NOMO-1 treated with dmso at 0.1 percent for 144 hours (cell line): ENCODE measurements at regions not wholly inside any gene's neighbourhood (a gene's known extent, or its start where the extent isn't known, plus 50 kb on each side); places are given as distances from the start of the nearest gene placed in this dataset.

ENCODE experiments used
- DNase-seq: peaks from one replicate; lab custom pipeline; 2025; ENCODE audit not compliant: unreplicated experiment; lab: John Stamatoyannopoulos, UW

DNA sequence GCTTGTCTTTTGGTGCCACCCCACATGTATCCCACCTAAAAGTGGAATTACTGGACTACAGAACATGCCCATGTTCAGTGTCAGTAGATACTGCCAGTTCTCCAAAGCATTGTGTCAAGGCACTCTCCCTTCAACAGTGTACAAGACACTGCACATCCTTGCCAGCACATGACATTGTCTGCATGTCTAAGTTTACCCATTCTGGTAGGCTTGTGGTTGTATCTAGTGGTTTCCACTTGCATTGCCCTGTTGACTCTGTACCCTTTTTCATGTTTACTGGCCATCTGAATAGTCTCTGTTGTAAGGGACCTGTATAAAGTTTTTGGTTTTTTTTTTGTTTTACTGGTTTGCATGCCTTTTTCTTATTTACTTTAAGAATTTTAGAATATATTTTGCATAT lies 222.4 kb upstream of the CNR1 start:
- DNase-seq: no peak

DNA sequence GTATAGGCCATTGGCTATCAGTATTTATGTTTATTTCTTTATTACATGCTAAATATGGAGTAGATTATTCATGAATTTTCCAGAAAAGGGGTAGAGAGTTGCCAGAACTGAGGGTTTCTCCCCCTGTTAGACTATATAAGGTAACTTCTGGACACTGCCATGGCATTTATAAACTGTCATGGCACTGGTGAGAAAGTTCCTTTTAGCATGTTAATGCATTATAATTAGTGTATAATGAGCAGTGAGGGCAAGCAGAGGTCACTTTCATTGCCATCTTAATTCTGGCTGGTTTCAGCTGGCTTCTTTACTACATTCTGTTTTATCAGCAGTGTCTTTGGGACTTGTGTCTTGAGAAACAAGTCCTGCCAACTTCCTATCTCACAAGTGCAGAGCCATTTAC lies 220.0 kb upstream of the CNR1 start:
- DNase-seq: no peak

DNA sequence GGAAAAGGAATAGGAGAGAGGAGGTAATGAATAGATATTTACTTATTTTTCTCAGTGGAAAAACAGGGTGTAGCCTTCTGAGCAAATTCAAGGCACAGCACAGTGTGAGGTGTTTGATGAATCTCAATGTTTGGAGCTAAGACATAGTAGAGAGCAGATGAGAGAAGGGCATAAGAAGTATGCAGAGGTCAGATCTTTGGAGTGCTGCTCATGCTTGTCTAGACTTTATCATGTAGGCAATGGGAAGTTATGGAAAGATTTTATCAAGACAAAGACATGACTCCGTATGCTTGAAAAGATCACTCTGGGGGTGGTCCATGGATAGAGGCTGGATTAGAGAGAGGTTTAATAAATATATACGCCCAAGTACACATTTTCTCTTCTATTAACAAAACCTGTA lies 217.0 kb upstream of the CNR1 start:
- no peak for DNase-seq

DNA sequence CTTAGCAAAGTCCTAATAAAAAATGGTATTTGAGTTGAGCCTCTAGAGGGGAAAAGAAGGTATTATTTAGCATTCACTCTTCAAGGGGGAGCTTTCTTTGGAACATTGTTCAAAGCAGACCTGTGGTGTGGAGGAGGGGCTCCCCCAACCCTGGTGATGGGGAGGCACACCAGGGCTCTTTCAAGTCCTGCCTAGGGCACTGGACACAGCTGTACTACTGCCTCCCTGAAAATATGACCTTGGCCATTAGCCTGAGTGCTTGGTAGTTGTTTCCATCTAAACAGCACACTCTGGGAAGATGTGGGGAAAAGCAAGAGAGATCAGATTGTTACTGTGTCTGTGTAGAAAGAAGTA lies 215.1 kb upstream of the CNR1 start:
- no peak for DNase-seq

DNA sequence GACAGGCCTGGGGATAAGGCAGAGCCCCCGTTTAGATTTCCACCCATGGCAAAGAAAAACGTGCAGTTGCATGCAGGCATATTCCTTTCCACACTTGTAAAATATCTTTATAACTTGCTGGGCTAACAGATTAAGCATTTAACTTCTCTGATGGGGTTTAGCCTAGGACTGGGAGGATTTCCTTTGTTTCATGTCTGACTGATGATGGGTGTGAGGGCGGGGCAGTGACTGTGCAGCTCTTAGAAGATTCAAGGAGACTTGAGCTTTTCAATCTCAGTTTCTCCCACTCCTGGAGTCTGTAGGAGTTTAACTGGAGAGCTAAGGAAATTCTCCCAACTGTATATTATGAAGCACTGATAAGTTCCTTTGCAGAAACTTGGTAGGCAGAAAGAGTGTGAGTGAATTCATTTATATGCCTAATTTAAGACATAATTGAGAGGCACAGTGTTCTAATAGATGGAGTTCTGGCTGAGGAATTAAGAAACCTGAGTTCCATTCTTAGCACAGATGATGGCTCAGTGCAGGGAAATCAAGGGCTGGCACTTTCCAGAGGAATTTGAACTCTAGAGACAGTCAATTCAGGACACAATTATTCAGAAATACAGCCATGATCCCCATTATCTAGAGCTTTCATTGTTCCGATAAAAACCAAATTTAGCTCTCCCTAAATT lies 214.6 kb upstream of the CNR1 start:
- no peak for DNase-seq

DNA sequence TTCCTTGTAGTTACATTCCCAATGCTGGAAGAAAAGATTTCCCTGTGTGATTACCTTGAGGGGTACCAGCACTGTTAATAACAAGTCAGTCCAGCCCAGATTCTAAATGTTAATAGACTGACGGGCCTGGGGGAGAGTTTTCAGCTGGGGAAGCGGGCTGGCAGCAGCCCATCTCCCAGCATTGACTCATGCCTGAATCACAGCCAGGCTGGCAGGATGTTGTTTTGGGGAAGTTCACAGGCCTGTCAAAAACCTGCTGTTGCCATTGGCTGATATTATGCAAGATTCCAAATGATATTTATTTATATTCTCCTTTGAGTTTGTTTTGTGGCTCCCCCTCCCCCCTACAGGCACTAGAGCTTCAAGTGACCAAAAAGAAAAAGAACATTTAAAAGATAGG lies 213.9 kb upstream of the CNR1 start:
- peak; percentile 36 for DNase-seq

DNA sequence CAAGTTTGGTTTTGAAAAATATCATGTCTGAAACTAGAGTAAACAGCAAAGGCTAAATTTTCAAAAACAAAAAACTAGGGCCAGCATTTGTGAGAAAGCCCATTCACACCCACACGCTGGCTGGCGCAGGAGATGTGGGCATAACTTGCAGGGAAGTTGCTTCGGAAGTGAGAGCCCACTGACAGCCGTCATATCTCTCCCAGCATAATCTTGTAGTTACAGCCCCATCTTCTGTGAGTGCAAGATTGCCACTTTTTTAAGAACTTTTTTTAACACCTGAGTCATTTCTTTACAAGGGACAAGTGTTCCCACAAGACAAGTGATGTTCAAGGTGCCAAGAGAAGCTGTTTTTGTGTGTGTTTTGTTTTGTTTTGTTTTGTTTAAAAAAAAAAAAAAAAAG lies 212.5 kb upstream of the CNR1 start:
- DNase-seq: no peak

DNA sequence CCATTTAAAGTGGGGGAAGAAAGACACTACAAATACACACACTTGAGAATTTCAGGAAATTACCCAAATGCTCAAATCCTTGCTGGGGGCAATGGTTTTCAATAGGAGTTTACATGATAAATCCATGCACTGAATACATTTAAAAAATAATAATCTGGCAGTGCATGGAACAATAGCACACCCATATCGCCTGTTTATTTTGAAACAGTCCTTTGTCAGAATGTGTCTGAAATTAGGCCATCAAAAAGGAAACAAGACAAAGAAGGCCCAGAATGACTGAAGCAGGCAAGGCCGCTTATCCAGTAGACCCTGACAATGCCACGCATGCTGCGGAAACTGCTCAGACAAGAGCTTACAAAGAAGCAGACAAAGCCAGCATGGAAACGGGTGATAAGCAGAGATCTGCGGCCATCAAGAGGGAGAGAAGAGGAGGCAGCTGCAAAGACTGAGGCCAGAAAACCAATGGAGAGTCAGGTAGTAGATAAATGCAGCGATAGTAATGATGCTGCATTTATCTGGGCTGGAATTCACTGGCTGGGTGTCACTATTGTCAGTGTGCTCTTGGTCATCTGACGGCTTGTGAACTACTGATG lies 211.9 kb upstream of the CNR1 start:
- no peak for DNase-seq

DNA sequence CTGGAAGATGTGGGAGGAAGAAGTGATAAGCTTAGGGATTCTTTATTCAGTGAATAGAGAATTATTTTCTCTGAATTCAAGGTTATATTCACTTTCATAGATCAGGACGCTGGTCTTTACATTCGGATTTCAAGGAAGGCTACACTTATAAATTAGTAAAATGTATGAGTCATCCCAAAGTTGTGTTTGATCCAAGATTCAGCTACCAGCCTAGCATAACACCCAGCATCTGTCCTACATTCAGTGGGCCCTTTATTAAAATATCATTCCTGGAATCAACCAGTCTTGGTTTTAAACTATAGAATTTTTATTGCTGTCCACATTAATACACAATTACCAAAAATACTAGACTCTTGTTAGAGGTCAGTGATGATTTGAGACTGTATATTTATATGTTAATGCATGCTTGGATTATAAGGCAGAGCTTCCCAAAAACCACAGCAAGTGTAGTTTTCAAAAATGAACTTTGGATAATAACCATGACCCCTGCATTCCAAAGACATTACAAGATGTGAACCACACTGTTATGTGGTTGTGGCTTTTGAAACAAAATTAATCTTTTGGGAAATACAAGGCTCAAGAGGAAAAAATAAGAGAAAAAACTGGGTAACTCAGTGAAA lies 210.7 kb upstream of the CNR1 start:
- no peak for DNase-seq

DNA sequence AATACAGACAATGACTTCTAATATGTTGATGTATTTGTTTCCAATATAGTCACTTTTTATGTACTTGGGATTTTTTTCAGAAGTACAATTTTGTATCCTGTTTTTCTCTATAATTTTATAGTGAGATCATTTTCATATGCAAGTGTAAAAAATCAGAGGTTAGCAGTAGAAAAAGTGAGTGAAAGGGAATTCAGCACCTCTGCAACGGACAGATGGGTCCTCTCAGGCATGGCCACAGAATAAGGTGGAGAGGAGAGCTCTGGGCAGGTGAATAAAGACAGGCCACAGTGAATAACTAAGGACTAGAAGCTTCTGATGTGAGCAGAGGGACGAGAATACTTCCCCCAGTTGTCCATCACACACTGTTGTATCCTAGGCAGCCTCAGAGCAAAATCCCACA lies 210.1 kb upstream of the CNR1 start:
- DNase-seq: no peak

DNA sequence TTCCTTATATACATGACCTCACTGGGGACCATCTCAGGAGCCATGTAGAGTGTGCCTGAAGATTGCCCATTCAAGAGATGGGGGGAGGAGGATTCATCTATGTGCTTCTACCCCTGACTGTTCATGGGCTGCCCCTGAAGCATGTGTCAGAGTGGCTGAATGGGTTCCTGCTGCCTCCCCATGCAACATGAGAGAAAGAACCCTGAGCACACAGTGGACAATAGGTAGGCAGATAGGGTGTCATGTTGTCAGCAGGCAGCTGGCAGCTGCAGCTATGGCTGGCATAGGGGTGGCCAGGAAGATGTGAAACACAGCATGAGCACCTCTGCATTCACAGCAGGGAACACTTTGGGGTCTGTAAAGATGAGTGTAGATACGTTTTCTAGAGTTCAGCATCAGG lies 208.4 kb upstream of the CNR1 start:
- DNase-seq: no peak

DNA sequence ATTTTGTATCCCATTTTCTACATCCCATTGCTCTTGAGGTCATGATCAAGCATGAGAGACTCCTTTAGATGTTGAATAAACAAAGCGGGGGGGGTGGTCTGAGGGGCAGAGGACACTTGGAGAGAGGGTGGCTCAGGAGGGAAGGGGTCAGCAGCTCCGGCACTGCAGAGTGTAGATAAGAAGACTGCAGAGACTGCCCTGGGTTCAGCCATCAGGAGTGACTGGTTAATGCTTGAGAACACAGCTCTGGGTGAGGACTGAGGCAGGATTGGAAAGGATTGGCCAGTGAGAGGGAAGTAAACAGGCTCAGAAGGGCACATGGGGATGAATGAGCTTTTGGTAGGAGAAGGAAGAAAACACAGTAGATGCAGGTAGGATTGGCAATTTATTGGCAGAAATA lies 205.3 kb upstream of the CNR1 start:
- DNase-seq: no peak

DNA sequence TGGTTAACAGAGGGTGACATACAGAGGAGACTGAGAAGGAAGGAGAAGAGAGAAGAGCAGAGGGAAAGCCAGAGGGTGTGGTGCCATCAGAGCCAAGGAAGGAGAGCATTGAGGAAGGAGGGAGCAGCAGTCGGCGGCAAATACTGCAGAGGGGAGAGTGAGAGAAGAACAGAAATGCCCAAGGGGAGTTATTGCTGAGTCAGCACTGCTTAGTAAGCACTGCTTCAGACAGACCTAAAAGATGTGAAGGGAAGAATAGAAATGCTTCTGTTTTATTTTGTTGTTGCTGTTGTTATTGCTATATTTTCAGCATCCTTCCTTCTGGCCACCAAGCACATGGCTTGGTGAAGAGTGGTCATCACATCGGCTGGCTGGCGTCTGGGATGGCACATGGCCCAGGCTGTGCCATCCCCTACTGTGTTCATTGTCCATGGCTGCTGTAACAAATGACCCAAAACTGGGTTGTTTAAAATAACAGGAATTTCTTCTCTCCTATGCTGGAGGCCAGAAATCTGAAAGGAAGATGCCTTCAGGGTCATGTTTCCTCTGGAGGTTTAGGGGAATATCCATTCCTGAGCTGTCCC lies 204.1 kb upstream of the CNR1 start:
- no peak for DNase-seq

DNA sequence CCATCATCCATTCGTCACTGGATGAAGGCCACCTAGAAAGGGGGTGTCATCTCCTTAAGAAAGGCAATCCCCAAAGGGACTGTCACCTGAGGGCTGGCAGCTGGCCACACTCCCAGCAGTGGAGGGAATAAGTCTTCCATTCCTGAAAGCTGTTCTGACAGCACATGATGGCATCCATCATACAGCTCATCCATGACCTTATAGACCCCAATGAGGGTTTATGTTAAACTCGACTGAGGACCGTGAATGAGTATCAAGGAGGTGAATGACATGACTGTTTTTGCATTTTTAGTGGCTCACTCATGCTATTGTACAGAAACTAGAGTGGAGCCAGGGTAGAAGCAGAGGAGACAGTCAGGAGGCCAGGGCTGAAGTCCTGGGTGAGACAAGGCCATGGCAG lies 203.1 kb upstream of the CNR1 start:
- DNase-seq: no peak

DNA sequence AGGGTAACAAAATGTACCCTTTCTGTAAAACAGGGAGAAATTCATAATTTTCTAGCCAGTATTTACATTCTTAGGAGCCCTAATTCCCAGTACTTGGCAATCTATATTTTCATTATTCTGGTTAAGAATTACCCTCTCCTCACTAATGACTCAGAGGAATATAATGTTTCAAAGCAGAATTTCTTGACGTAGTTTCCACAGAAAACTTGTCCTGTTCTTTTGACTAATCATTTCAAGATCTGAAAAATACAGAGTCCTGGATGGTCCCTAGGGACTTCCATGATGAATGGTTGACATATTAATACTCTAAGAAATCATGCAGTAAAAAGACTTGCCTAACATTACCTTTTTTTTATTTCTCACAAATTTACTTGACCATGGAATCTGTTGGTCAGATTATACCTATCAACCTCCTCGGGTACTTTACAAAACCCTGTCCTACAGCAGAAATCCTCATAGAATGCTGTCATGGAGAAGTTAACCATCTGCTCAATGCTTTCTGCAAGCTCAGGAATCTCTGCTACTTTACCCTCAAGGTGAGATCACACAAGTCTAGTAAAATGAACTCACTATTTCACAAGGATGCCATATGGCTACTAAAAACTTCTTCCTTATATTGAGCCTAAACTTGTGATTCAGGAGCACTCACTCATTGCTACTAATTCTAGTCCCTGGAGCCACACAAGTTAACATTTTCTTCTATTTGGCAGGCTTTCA lies 202.1 kb upstream of the CNR1 start:
- DNase-seq: no peak

DNA sequence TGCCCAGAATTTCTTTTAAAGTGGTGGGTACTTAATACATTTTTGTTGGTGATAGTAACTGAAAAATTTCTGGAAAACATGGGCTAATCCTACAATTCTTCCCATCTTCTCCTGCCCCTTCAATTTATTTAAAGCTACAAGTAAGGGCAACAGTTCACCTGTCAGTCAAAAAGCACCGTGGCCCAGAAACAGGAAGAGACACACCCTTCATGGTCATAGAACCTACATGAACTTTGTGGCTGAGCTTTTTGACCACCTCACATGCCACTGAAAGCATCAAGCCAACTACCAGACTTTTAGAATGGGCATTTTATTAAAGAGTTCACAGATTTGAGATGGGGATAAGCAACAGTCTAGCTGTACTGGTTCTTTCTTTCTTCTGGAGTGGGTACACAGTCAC lies 201.1 kb upstream of the CNR1 start:
- no peak for DNase-seq

DNA sequence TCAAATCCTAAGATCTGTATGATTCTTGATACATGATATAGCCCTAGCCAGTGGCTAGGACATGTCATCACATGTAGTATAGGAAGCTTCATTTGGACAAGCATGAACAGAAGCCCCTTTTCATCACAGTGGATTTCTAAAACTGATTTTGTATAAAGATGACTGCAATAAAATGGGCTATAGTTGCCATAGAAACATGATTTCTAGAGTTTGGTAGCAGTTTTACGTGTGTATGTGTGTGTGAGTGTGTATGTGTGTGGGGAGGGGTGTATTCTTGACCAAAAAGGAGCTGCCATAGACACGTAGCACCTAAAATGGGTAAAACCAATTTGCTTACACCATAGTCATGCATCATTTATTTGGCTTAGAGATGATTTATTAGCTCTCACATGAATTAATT lies 200.5 kb upstream of the CNR1 start:
- DNase-seq: no peak

DNA sequence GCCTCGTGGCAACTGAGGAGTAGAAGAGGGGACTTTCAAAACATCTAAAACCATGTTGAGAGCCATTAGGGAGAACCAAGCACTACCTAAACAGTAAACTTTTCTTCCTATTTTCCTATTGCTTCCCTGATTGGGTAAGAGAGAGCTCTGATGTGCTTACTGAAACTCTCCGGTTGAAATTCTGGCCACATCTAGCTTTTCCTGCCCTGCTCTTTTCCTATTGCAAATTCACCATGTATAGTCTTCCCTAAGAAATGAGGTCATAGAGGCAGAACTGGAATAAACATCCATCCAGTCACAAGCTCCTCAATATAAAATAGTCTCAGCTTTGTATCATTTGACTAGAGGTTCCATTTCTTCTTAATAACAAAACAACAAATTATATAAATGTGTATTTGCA lies 199.5 kb upstream of the CNR1 start:
- no peak for DNase-seq

DNA sequence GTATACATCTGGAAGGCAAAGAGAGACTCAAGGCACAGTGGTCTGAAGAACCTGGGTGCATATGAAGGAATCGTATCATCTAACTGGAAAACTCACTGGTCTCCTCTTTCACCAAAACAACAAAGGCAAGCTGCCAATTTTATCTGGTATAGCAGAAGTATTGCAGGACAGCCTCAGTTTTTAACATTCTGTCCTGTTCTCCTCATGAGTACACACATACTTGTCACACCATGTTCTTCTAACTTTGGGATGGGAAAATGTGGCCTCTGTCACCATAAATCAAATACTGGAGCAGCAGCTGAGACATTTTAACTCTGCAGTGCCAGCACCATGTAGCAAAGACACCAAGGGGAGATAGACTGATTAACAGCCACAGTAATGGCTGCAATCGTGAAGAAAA lies 199.1 kb upstream of the CNR1 start:
- DNase-seq: no peak

DNA sequence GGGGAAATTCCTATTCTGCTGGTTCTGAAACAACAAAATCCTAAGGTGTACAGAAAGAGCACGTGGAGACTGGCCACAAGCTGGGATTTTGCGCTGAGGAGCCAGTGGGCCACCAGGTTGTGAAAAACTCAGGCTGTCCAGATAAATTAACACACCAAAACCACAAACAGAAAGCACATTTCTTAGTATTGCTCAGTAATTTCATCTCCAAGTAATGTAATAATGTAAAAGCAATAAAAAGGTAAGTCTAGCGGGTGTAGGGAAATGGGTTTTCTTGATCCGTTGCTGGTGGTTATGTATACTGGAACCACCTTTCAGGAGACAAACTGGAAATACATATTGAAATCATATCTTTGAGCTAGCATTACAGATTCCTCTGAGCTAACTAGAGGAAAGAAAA lies 195.6 kb upstream of the CNR1 start:
- no peak for DNase-seq

DNA sequence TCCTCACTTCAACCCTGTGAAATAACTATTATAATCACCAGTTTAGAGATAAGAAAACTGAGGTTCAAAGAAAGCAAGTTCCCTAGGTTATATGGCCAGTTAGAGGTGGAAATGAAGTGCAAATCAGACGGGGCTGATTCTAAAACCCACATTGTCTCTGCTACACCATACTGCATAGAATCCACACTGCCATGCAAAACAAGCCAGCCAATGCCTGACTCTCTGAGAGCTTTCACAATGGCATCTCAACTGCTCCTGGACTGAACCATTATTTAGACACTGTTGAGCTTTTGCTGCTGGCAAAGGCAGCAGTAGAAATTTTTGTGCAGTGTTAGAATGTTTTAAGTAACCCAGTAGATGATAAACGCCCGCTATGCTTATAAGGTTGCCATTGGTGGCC lies 195.2 kb upstream of the CNR1 start:
- no peak for DNase-seq

DNA sequence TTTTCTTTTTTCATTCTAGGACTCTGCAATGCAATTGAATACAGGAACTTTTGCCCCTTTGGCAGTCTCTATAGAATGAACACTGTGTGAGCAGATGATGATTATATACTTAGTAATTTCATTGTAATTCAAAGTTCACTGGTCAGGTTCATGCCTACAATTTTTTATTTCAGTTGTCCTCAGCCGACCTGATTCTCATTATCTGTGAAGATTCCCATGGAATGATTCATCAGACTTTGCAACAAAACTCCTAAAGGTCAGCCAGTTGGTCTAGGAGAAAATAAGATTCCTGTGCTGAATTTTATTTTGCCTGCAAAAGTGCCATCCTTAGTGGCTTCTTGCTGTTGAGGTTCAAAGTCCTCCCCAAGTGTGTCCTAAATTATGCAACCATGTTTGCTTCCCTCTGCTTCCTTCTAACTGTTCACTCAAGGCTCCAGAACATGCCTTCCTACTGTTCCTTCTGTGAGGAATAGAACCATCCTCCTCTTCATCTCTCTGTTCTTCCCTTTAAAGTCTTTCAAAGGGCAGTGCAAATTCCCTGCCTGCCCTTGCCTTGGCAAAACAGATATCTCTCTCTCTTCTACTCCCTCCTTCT lies 194.2 kb upstream of the CNR1 start:
- DNase-seq: no peak
